ENCODE measurements at regions not wholly inside any gene's neighbourhood (a gene's known extent, or its start where the extent isn't known, plus 50 kb on each side); places are given as distances from the start of the nearest gene placed in this dataset.

GRCh38 chr16:9683677-9684076 is 498.6 kb downstream of the GRIN2A start:
- H3K4me3 ChIP-seq (ENCODE audit: low read depth in 1 of 3, low read length in 3 of 3) = no peak overlapping the region
- no peak for TF ChIP-seq EGR1 (IDR thresholded peaks at IDR 0.05; ENCODE audit: low read depth in 2 of 2)
- TF ChIP-seq FOXA1 (IDR thresholded peaks at IDR 0.05) = no peak
- TF ChIP-seq MAX (IDR thresholded peaks at IDR 0.05) = no peak
- TF ChIP-seq HNF4G (IDR thresholded peaks at IDR 0.05) = no peak
- TF ChIP-seq RAD21 (IDR thresholded peaks at IDR 0.05) = no peak
- no peak for TF ChIP-seq ZBTB33 (IDR thresholded peaks at IDR 0.05)
- no peak for TF ChIP-seq NR2F2 (IDR thresholded peaks at IDR 0.05)
- TF ChIP-seq GABPA (IDR thresholded peaks at IDR 0.05 in 1 of 2, conservative IDR thresholded peaks at IDR 0.05 in 1 of 2) = no peak
- no peak for TF ChIP-seq TAF1 (conservative IDR thresholded peaks at IDR 0.05)
- TF ChIP-seq CTCF (IDR thresholded peaks at IDR 0.05; ENCODE audit: low read depth, low read length, missing input control) = no peak
- TF ChIP-seq HNF4A (conservative IDR thresholded peaks at IDR 0.05) = no peak
- TF ChIP-seq SP1 (IDR thresholded peaks at IDR 0.05) = no peak
- no peak for TF ChIP-seq RXRA (IDR thresholded peaks at IDR 0.05)
- TF ChIP-seq JUND (IDR thresholded peaks at IDR 0.05) = no peak
- TF ChIP-seq REST (IDR thresholded peaks at IDR 0.05) = no peak
- no peak for TF ChIP-seq YY1 (IDR thresholded peaks at IDR 0.05)
- no peak for TF ChIP-seq FOXA2 (IDR thresholded peaks at IDR 0.05)
- TF ChIP-seq ATF3 (IDR thresholded peaks at IDR 0.05) = no peak
- H3K27ac ChIP-seq (ENCODE audit: low read depth in 1 of 2, low read length in 2 of 2) = no peak overlapping the region
- no peaks in the 10 kb centered on the region for H3K4me1 ChIP-seq (ENCODE audit: control insufficient read depth in 4 of 4, insufficient read depth in 4 of 4, low read length in 3 of 4)
- no peak overlapping the region for H3K9ac ChIP-seq (ENCODE audit: low read depth in 1 of 2, low read length in 2 of 2)
- no peaks in the 10 kb centered on the region for H3K27me3 ChIP-seq (ENCODE audit: control insufficient read depth in 4 of 4, insufficient read depth in 4 of 4, low read length in 3 of 4)
- DNase-seq (ENCODE audit: low spot score) = no peak
- H3K9me3 ChIP-seq (ENCODE audit: control insufficient read depth in 4 of 4, low read length in 3 of 4) = peaks cover 0 to 6% (median 1%) of the 10 kb centered on the region in 4 donors
- H3K36me3 ChIP-seq (ENCODE audit: control insufficient read depth in 4 of 4, insufficient read depth in 3 of 4, low read depth in 1 of 4, low read length in 3 of 4) = no peaks in the 10 kb centered on the region

Data from liver (tissue), 7 donors.